ENCODE measurements at regions not wholly inside any gene's neighbourhood (a gene's known extent, or its start where the extent isn't known, plus 50 kb on each side); places are given as distances from the start of the nearest gene placed in this dataset.

GRCh38 chr2:217429981-217430500 is 570.2 kb upstream of the TNP1 start:
- ChIA-PET CTCF (ENCODE audit: unreplicated experiment) (no interaction called here), POLR2A (interaction anchor here (0.7 to 1.4 kb wide), 2 partner anchors 12 to 1033 kb away, joined by 3 to 4 read pairs; no protein-coding TSS in a partner anchor)
- no peaks in the 10 kb centered on the region for H3K9me3 ChIP-seq (ENCODE audit: low read length)
- TF ChIP-seq EZH2phosphoT487 (IDR thresholded peaks at IDR 0.05; ENCODE audit: borderline replicate concordance, low read depth, low read length) = no peak
- TF ChIP-seq CTCF (conservative IDR thresholded peaks at IDR 0.05; ENCODE audit: low read length) = no peak
- BruUV-seq (replicated peaks) = no TSS peak
- H2AFZ ChIP-seq (ENCODE audit: low read length) = no peak overlapping the region
- intact Hi-C loops (cut with micrococcal nuclease; ENCODE audit: unreplicated experiment) = no loop called here
- no peaks in the 10 kb centered on the region for H3K4me1 ChIP-seq (ENCODE audit: insufficient read depth, low read length, poor library complexity, severe bottlenecking)
- H3K4me3 ChIP-seq (ENCODE audit: low read depth, low read length, poor library complexity, severe bottlenecking) = no peak overlapping the region
- H3K79me2 ChIP-seq (ENCODE audit: insufficient read depth, low read depth, low read length) = no peaks in the 10 kb centered on the region
- DNase-seq (ENCODE audit: low spot score) = no peak
- no peak overlapping the region for H3K27ac ChIP-seq (ENCODE audit: low read depth, low read length, poor library complexity, severe bottlenecking)
- no peak overlapping the region for H3K4me2 ChIP-seq (ENCODE audit: low read length)
- H3K9me2 ChIP-seq (ENCODE audit: insufficient read depth, low read length) = no peaks in the 10 kb centered on the region
- H4K20me1 ChIP-seq (ENCODE audit: insufficient read depth, low read length) = no peaks in the 10 kb centered on the region
- H3K36me3 ChIP-seq (ENCODE audit: insufficient read depth, low read length) = no peaks in the 10 kb centered on the region

- DNase-seq (ENCODE audit: low spot score) = no peak
- POLR2A ChIA-PET = interaction anchor here (0.5 to 0.6 kb wide), 2 partner anchors 66 to 1228 kb away, joined by 3 read pairs; no protein-coding TSS in a partner anchor
- Histone ChIP-seq H3K9me3 (ENCODE audit: low read length) (no peaks in the 10 kb centered on the region), H4K20me1 (ENCODE audit: insufficient read depth, low read length) (no peaks in the 10 kb centered on the region), H3K79me2 (ENCODE audit: insufficient read depth, low read depth, low read length) (no peaks in the 10 kb centered on the region), H3K36me3 (ENCODE audit: insufficient read depth, low read length) (no peaks in the 10 kb centered on the region), H3K27ac (ENCODE audit: low read depth, low read length, poor library complexity, severe bottlenecking) (no peak overlapping the region), H3K9me2 (ENCODE audit: insufficient read depth, low read length) (no peaks in the 10 kb centered on the region), H3K4me1 (ENCODE audit: insufficient read depth, low read length, poor library complexity, severe bottlenecking) (no peaks in the 10 kb centered on the region), H3K4me2 (ENCODE audit: low read length) (no peak overlapping the region), H2AFZ (ENCODE audit: low read length) (no peak overlapping the region), H3K4me3 (ENCODE audit: low read depth, low read length, poor library complexity, severe bottlenecking) (no peak overlapping the region)
- TF ChIP-seq EZH2phosphoT487 (IDR thresholded peaks at IDR 0.05; ENCODE audit: borderline replicate concordance, low read depth, low read length) (no peak), CTCF (conservative IDR thresholded peaks at IDR 0.05; ENCODE audit: low read length) (no peak)
- BruUV-seq (replicated peaks) = no TSS peak
- CTCF ChIA-PET (ENCODE audit: unreplicated experiment) = no interaction called here
- intact Hi-C loops (cut with micrococcal nuclease; ENCODE audit: unreplicated experiment) = no loop called here
Observed at GRCh38 chr2:217421834-217422233, 562.0 kb upstream of the TNP1 start.

- Histone ChIP-seq H4K20me1 (ENCODE audit: insufficient read depth, low read length) (no peaks in the 10 kb centered on the region), H3K4me1 (ENCODE audit: insufficient read depth, low read length, poor library complexity, severe bottlenecking) (no peaks in the 10 kb centered on the region), H3K9me3 (ENCODE audit: low read length) (no peaks in the 10 kb centered on the region), H3K9me2 (ENCODE audit: insufficient read depth, low read length) (no peaks in the 10 kb centered on the region), H3K27ac (ENCODE audit: low read depth, low read length, poor library complexity, severe bottlenecking) (no peak overlapping the region), H3K4me2 (ENCODE audit: low read length) (no peak overlapping the region), H2AFZ (ENCODE audit: low read length) (no peak overlapping the region), H3K36me3 (ENCODE audit: insufficient read depth, low read length) (no peaks in the 10 kb centered on the region), H3K4me3 (ENCODE audit: low read depth, low read length, poor library complexity, severe bottlenecking) (no peak overlapping the region), H3K79me2 (ENCODE audit: insufficient read depth, low read depth, low read length) (no peaks in the 10 kb centered on the region)
- CTCF ChIA-PET (ENCODE audit: unreplicated experiment) = no interaction called here
- no peak for DNase-seq (ENCODE audit: low spot score)
- intact Hi-C loops (cut with micrococcal nuclease; ENCODE audit: unreplicated experiment) = no loop called here
- TF ChIP-seq EZH2phosphoT487 (IDR thresholded peaks at IDR 0.05; ENCODE audit: borderline replicate concordance, low read depth, low read length) (no peak), CTCF (conservative IDR thresholded peaks at IDR 0.05; ENCODE audit: low read length) (no peak)
- POLR2A ChIA-PET = no interaction called here
- no TSS peak for BruUV-seq (replicated peaks)
Observed at GRCh38 chr2:217420854-217421253, 561.0 kb upstream of the TNP1 start.
